Stimulated activated CD8-positive, alpha-beta memory T cell treated with anti-CD3 and anti-CD28 coated beads, Interleukin-4, amount 100 ng/mL, for 4 hours (primary cell): ENCODE measurements at regions not wholly inside any gene's neighbourhood (a gene's known extent, or its start where the extent isn't known, plus 50 kb on each side); places are given as distances from the start of the nearest gene placed in this dataset.

ENCODE experiments used
- DNase-seq, 2 donors: peaks; one replicate each; pipeline ENCODE4 v3.0.0-alpha.2; 2020; ENCODE audit warnings: low read depth in 2 of 2, low spot score in 1 of 2

DNA sequence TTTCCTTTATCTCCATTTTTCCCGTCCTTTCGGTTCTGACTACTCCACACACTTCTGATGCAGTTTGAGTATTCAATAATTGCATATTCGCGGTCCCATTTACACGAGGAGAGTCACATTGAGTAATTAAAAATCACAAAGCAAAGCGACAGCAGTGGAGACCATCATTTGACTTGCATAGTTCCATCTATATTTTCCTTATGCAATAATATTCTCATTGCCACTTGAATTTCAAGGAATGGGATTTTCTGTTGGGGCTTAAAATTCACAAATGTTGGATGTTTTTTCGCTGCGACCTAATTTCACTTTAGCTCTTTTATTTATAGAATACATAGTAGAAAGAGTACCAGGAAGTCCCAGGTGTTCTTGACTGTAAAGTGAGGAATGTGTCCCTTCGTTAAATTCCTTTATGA lies 186.8 kb downstream of the ZEB2 start:
- DNase-seq = no peak

- DNase-seq = peak; percentile 56 to 77
Measured at GRCh38 chr2:144332356-144333142, 187.4 kb downstream of the ZEB2 start.

GRCh38 chr2:144331674-144332355 lies 188.1 kb downstream of the ZEB2 start:
- DNase-seq = peak in 1 of 2 donors; percentile 40

GRCh38 chr2:144330951-144331673 lies 188.8 kb downstream of the ZEB2 start:
- peak in 1 of 2 donors; percentile 13 for DNase-seq

GRCh38 chr2:144329472-144329871 lies 190.4 kb downstream of the ZEB2 start:
- no peak for DNase-seq

- DNase-seq = no peak
Measured at GRCh38 chr2:144328938-144329337, 191.0 kb downstream of the ZEB2 start.

- DNase-seq = no peak
Measured at GRCh38 chr2:144326825-144327224, 193.1 kb downstream of the ZEB2 start.

DNA sequence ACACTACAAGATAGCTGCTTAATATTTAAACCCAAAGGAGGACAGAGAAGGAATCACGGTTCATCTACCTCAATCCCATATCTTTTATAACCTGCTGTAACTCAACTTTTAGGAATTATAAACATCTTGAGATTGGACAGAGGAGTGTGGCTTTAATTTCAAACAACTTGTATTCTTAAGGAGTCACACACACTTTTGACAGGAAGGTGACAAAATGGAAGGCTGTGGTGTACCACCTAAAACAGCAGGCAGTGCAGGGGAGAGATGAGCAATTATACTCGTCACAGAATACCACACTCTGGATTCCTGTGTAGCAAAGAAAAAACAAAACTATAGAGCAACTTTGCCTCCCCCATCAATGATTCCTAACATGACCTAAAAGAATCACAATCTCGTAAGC lies 194.8 kb downstream of the ZEB2 start:
- DNase-seq = peak; percentile 22 to 43

GRCh38 chr2:144324446-144325045 lies 195.4 kb downstream of the ZEB2 start:
- DNase-seq = no peak

GRCh38 chr2:144323946-144324345 lies 196.0 kb downstream of the ZEB2 start:
- no peak for DNase-seq

GRCh38 chr2:144322379-144322778 lies 197.5 kb downstream of the ZEB2 start:
- no peak for DNase-seq

GRCh38 chr2:144320491-144320890 lies 199.4 kb downstream of the ZEB2 start:
- DNase-seq = peak; percentile 51 to 62

GRCh38 chr2:144317071-144317738 lies 202.7 kb downstream of the ZEB2 start:
- DNase-seq = no peak

DNA sequence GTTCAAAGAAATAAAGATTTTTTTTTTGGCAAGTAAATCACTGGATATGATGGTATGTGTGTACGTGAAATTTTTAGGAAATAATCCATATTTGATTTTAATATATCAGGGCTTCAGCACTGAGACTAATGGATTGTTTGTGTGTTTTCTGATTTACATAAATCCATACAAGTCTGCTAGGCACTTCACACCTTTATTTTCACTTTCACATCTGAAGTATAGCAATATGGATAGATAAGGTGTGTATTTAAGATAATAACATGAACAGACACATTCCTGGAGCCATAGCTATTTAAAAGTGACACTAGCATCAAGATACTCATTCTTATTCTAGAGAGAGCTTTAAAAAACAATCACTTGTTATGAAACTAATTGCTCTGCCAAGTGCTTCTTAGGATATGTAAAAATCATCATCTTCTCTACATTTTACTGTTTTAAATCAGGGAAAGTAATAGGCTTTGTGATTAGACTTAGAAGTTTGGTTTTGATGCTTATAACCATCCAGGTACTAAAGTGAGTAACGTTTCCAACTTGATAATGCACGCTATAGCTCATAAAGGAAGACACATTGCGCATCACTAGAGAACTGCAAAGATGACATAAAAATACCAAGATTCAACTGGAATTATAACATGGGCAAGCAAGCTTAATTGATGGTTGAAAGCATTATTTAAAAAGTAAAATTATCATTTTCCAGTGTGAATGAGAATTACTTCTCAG lies 208.9 kb downstream of the ZEB2 start:
- DNase-seq = no peak

GRCh38 chr2:144310484-144310883 lies 209.4 kb downstream of the ZEB2 start:
- no peak for DNase-seq

GRCh38 chr2:144307711-144308110 lies 212.2 kb downstream of the ZEB2 start:
- no peak for DNase-seq

GRCh38 chr2:144304202-144304601 lies 215.7 kb downstream of the ZEB2 start:
- DNase-seq = no peak

DNA sequence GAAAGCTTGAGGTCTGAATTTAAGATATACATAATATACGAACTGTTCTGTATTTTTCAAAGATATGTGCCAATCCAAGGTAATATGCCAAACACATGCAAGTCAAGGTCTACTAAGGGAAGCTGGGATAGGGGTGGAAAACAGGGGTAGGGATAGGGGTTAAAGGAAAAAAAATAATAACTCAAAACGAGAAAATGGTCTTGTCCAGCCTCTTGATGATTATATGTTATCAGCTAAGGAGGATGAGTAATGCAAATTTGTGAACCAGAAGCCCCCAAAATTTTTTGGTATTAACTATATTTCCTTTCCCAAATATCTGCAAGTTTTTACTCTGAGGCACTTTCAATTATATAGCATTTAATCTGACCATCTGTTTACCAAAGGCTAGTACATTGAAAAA lies 219.3 kb downstream of the ZEB2 start:
- no peak for DNase-seq

GRCh38 chr2:144290276-144290675 lies 229.6 kb downstream of the ZEB2 start:
- no peak for DNase-seq

DNA sequence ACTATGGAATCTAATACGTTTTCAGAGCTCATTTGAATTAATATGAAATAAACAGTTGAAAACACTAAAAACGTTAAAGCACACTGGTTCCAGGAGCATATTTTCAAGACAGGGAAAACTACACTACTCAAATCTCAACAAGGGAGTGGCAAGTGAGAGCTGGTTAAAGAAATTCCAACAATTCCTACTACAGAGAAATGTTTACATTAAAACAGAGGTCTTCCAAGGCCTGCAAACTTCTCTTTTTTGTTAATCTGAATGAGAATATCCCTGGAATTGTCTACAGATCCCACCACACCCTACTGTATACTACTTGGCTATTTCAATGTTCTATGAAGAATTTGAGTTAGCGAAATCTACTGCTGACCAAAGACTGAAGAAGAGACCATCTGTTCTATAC lies 231.5 kb downstream of the ZEB2 start:
- no peak for DNase-seq
